ENCODE measurements at regions not wholly inside any gene's neighbourhood (a gene's known extent, or its start where the extent isn't known, plus 50 kb on each side); places are given as distances from the start of the nearest gene placed in this dataset.

- TF ChIP-seq CHD7 (IDR thresholded peaks at IDR 0.05; ENCODE audit: insufficient replicate concordance, low read length): peak; percentile 66
Measured at GRCh38 chr12:73506611-73507010, 1031.0 kb upstream of the ATXN7L3B start (continued).

Data from H1 (cell line).